ENCODE measurements at regions not wholly inside any gene's neighbourhood (a gene's known extent, or its start where the extent isn't known, plus 50 kb on each side); places are given as distances from the start of the nearest gene placed in this dataset.

- TF ChIP-seq CTCF (IDR thresholded peaks at IDR 0.05 in 8 of 11, conservative IDR thresholded peaks at IDR 0.05 in 3 of 11) (no peak), POLR2AphosphoS5 (IDR thresholded peaks at IDR 0.05) (no peak), POLR2A (IDR thresholded peaks at IDR 0.05) (no peak)
Observed at GRCh38 chr3:157999246-157999645, 107.0 kb downstream of the SHOX2 start.
